HUES6 (cell line): ENCODE measurements at regions not wholly inside any gene's neighbourhood (a gene's known extent, or its start where the extent isn't known, plus 50 kb on each side); places are given as distances from the start of the nearest gene placed in this dataset.
"Not testable (repeated sequence)": the region's sequence is repeated elsewhere in the genome, so short reads cannot be mapped to it uniquely, and the experiment has no call there.

ENCODE experiments used
- H3K27ac ChIP-seq: 2 replicates; pipeline ENCODE4 v1.7.0; 2013; ENCODE audit warnings: low read depth, mild to moderate bottlenecking, low read length, inconsistent platforms
- H3K27me3 ChIP-seq: 2 replicates; pipeline ENCODE4 v1.6.1; 2013; ENCODE audit warnings: low read length; ENCODE audit not compliant: control insufficient read depth, insufficient read depth
- H3K36me3 ChIP-seq: 2 replicates; pipeline ENCODE4 v1.6.1; 2013; ENCODE audit warnings: low read length; ENCODE audit not compliant: control insufficient read depth, insufficient read depth
- H3K4me1 ChIP-seq: 2 replicates; pipeline ENCODE4 v1.6.1; 2013; ENCODE audit warnings: low read length; ENCODE audit not compliant: control insufficient read depth, insufficient read depth
- H3K4me3 ChIP-seq: 2 replicates; pipeline ENCODE4 v1.5.1; 2013; ENCODE audit warnings: low read depth, low read length
- H3K9ac ChIP-seq: one replicate; pipeline ENCODE4 v1.6.1; 2013; ENCODE audit warnings: mild to moderate bottlenecking, low read length
- H3K9me3 ChIP-seq: 2 replicates; pipeline ENCODE4 v1.6.1; 2013; ENCODE audit warnings: low read depth, low read length; ENCODE audit not compliant: control insufficient read depth, insufficient read depth

DNA sequence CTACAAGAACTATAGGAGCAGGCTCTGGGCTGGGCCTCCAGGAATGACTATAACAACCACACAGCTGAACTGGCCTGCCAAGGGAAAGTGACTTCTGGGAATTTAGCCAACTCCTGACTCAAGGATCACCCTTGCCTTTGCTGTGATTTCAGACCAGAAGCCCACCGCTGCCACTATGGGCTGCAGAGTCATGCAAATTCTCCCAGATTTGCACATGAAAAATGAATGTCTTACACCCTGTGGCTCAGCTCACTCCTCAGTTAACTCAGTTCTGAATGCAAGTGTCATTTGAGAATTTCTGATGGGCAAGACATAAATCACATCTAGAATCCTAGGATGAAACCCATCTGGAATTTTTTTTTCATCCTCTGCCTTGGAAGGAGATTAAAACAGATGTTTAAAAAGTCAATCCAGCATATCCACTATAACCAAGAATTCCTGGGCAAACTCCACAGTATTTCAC, 186.5 kb upstream of the BET1 start:
- Histone ChIP-seq H3K27me3 (no peaks in the 10 kb centered on the region), H3K4me3 (no peak overlapping the region), H3K9ac (no peak overlapping the region), H3K36me3 (no peaks in the 10 kb centered on the region), H3K4me1 (peaks cover 5% of the 10 kb centered on the region; the same call in 1 of the 2 replicates), H3K9me3 (no peaks in the 10 kb centered on the region), H3K27ac (no peak overlapping the region)

DNA sequence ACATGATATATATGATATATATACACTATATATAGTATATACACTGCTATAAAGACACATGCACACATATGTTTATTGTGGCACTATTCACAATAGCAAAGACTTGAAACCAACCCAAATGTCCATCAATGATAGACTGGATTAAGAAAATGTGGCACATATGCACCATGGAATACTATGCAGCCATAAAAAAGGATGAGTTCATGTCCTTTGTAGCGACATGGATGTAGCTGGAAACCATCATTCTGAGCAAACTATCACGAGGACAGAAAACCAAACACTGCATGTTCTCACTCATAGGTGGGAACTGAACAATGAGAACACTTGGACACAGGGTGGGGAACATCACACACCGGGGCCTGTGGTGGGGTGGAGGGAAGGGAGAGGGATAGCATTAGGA, 190.3 kb upstream of the BET1 start:
- H3K4me3 ChIP-seq, H3K27me3 ChIP-seq, H3K4me1 ChIP-seq, H3K9me3 ChIP-seq, H3K9ac ChIP-seq, H3K27ac ChIP-seq, H3K36me3 ChIP-seq: not testable (repeated sequence)

DNA sequence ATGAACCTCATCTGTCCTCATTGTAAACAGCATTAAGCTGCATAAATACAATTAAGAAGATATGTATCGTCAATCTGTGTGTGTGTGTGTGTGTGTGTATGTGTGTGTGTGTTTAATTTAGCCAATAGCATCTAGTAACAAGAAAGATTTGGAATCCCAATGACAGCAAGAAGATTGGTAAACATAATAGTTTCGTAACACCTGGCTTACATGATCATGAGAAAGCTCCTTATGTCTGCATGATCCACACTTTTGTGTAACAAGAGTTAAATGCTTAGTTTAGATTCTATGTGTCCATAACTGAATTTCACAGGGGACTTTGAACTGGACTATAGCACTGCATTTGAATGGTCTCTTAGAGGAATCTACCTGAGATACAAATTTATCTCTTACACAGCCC, 191.0 kb upstream of the BET1 start:
- H3K4me3 ChIP-seq = no peak overlapping the region
- H3K9me3 ChIP-seq = no peaks in the 10 kb centered on the region
- H3K27me3 ChIP-seq = no peaks in the 10 kb centered on the region
- H3K36me3 ChIP-seq = no peaks in the 10 kb centered on the region
- no peak overlapping the region for H3K9ac ChIP-seq
- H3K4me1 ChIP-seq = peaks cover 5% of the 10 kb centered on the region; the same call in 1 of the 2 replicates
- no peak overlapping the region for H3K27ac ChIP-seq

GRCh38 chr7:94195813-94196212, 191.7 kb upstream of the BET1 start:
- Histone ChIP-seq H3K9ac (no peak overlapping the region), H3K27me3 (no peaks in the 10 kb centered on the region), H3K36me3 (no peaks in the 10 kb centered on the region), H3K4me3 (no peak overlapping the region), H3K27ac (no peak overlapping the region), H3K4me1 (no peaks in the 10 kb centered on the region), H3K9me3 (no peaks in the 10 kb centered on the region)

GRCh38 chr7:94205529-94205928, 189.2 kb upstream of the COL1A2 start:
- no peak overlapping the region for H3K9ac ChIP-seq

DNA sequence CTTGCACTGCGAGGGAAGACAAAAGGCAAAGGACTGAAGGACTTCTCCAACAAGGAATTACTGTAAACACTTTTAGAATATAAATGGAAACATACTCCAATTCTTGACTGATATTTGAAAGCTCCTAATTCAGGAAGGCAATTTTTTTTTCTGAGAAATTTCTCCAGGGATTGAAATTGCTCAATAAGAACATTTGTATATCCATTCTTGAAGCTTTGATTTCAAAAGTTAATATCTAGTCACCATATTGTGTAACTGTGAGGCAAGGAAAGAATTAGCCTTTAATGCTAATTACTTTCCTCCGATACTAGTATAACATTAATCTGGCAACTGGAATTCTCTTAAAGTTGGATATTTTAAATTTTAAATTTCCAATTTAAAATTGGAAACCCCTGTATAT, 188.4 kb upstream of the COL1A2 start:
- no peaks in the 10 kb centered on the region for H3K36me3 ChIP-seq
- no peaks in the 10 kb centered on the region for H3K27me3 ChIP-seq
- H3K27ac ChIP-seq = no peak overlapping the region
- no peak overlapping the region for H3K4me3 ChIP-seq
- no peak overlapping the region for H3K9ac ChIP-seq
- no peaks in the 10 kb centered on the region for H3K4me1 ChIP-seq
- H3K9me3 ChIP-seq = no peaks in the 10 kb centered on the region

More at GRCh38 chr7:94205529-94205928, 189.2 kb upstream of the COL1A2 start:
- no peak overlapping the region for H3K4me3 ChIP-seq
- no peaks in the 10 kb centered on the region for H3K9me3 ChIP-seq
- no peaks in the 10 kb centered on the region for H3K36me3 ChIP-seq
- H3K4me1 ChIP-seq = no peaks in the 10 kb centered on the region
- no peaks in the 10 kb centered on the region for H3K27me3 ChIP-seq
- no peak overlapping the region for H3K27ac ChIP-seq

DNA sequence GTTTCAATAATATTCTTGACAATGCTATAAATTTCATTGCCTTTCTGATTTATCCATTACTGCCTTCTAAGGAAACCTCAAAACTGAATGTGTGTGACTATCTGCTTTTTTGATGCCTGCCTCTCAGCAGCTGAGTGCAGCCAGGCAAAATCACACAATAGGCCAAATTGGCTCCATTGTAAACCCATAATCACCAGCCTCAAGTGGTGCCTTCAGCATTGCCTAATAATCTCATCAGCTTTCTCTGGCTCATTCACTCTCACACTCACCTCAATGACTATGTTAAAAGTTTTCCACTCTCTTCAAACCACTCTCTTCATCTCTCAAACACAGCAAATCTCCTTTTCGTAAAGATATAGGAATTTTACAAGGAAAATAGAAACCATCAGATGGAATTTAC, 182.5 kb upstream of the COL1A2 start:
- H3K9ac ChIP-seq = no peak overlapping the region
- no peaks in the 10 kb centered on the region for H3K36me3 ChIP-seq
- H3K4me3 ChIP-seq = no peak overlapping the region
- no peaks in the 10 kb centered on the region for H3K4me1 ChIP-seq
- H3K27me3 ChIP-seq = no peaks in the 10 kb centered on the region
- no peak overlapping the region for H3K27ac ChIP-seq
- no peaks in the 10 kb centered on the region for H3K9me3 ChIP-seq

GRCh38 chr7:94216944-94217461, 177.7 kb upstream of the COL1A2 start:
- H3K9me3 ChIP-seq = no peaks in the 10 kb centered on the region
- H3K27ac ChIP-seq = no peak overlapping the region
- H3K36me3 ChIP-seq = no peaks in the 10 kb centered on the region
- no peaks in the 10 kb centered on the region for H3K4me1 ChIP-seq
- H3K4me3 ChIP-seq = no peak overlapping the region
- no peak overlapping the region for H3K9ac ChIP-seq
- H3K27me3 ChIP-seq = no peaks in the 10 kb centered on the region

DNA sequence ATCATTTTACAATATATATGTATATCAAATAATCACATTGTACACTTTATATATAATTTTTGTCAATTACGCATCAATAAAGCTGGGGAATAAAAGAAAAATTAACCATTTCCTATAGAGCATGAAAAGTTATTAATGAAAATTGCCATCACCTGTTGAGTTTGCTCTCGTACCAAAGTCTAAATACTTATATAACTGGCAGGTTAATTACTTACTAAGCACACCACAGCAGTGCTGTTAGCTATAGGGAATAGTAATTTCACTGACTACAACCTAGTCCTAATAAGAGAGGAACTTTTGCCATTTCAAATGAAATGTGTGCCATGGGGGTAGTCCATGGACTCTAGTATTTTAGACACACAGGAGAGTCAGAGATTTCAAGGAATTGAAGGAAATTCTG, 176.9 kb upstream of the COL1A2 start:
- Histone ChIP-seq H3K4me3 (no peak overlapping the region), H3K27ac (no peak overlapping the region), H3K9me3 (no peaks in the 10 kb centered on the region), H3K9ac (no peak overlapping the region), H3K27me3 (no peaks in the 10 kb centered on the region), H3K4me1 (no peaks in the 10 kb centered on the region), H3K36me3 (no peaks in the 10 kb centered on the region)

DNA sequence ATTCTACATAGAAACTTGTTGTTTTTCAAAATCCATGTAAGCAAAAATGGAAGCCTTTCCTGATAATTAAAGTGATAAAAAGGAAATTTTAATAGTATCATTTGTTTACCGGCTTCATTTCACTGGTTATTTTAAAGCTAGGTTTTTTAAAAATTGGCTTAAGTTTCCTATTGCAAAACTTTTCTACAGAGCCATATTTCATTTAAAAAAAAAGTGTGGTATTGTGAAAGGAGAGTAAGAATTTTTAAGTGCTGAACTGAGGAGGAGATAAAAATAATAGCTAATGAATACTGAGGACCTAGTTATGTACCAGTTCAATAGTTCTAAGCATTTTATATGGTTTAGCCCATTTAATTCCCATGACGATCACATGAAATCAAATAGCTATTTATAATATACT, 172.2 kb upstream of the COL1A2 start:
- Histone ChIP-seq H3K4me1 (peaks cover 7% of the 10 kb centered on the region), H3K27me3 (no peaks in the 10 kb centered on the region), H3K9ac (no peak overlapping the region), H3K27ac (no peak overlapping the region), H3K36me3 (no peaks in the 10 kb centered on the region), H3K9me3 (no peaks in the 10 kb centered on the region), H3K4me3 (no peak overlapping the region)

DNA sequence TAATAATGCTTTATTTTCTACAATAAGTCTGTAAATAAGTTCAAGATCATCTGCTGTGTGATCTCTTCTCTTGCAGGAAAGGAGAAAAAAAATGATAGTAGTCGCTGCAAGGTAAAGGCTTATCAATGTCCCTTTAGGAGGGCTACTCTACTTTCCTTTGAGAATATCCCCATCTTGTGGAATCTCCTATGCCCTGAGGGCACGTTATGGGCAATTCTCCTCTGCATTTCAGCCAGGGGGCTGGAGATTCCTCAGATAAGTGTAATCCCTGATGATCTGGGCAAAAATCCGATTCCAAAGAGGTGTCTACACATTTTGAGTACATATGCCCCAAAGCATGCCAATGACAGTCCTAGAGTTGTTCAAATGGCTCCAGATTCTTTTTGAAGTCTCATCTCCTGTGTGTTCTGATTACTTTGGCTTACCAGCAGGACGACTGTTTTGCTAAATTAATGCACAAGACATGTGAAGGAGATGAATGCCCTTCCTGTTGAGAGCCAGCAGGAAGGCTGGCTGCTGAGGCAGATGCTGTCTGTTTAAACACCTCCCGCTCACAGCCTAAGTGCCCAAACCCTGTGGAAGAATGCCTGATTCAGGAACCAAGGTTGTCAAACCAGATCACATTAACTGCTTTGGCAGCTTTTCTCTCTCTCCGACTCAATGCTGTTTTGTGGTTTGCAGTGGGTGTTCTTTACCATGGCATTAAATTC, 171.2 kb upstream of the COL1A2 start:
- Histone ChIP-seq H3K27ac (no peak overlapping the region; the same call in 1 of the 2 replicates), H3K9me3 (no peaks in the 10 kb centered on the region), H3K27me3 (no peaks in the 10 kb centered on the region), H3K4me1 (peaks cover 7% of the 10 kb centered on the region), H3K36me3 (no peaks in the 10 kb centered on the region), H3K4me3 (peak overlapping the region; percentile 23; the same call in 1 of the 2 replicates), H3K9ac (peak overlapping the region; percentile 0)
